ENCODE measurements at regions not wholly inside any gene's neighbourhood (a gene's known extent, or its start where the extent isn't known, plus 50 kb on each side); places are given as distances from the start of the nearest gene placed in this dataset.

- Mint-ChIP-seq H3K9me3 (no peaks in the 10 kb centered on the region), H3K27me3 (peaks cover 5% of the 10 kb centered on the region), H3K27ac (no peak overlapping the region), H3K36me3 (ENCODE audit: low read depth) (no peaks in the 10 kb centered on the region), H3K4me3 (no peak overlapping the region), H3K4me1 (no peaks in the 10 kb centered on the region)
- ChIA-PET POLR2A (no interaction called here), CTCF (no interaction called here)
- no peak for DNase-seq
- TF ChIP-seq, protein P1, sequence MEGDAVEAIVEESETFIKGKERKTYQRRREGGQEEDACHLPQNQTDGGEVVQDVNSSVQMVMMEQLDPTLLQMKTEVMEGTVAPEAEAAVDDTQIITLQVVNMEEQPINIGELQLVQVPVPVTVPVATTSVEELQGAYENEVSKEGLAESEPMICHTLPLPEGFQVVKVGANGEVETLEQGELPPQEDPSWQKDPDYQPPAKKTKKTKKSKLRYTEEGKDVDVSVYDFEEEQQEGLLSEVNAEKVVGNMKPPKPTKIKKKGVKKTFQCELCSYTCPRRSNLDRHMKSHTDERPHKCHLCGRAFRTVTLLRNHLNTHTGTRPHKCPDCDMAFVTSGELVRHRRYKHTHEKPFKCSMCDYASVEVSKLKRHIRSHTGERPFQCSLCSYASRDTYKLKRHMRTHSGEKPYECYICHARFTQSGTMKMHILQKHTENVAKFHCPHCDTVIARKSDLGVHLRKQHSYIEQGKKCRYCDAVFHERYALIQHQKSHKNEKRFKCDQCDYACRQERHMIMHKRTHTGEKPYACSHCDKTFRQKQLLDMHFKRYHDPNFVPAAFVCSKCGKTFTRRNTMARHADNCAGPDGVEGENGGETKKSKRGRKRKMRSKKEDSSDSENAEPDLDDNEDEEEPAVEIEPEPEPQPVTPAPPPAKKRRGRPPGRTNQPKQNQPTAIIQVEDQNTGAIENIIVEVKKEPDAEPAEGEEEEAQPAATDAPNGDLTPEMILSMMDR (IDR thresholded peaks at IDR 0.05), result no peak
- ATAC-seq (ENCODE audit: low read depth), result no peak
- intact Hi-C loops (cut with micrococcal nuclease), result no loop called here
These were observed 101.4 kb upstream of the SLC44A1 start for GRCh38 chr9:105143136-105143430.

DNA sequence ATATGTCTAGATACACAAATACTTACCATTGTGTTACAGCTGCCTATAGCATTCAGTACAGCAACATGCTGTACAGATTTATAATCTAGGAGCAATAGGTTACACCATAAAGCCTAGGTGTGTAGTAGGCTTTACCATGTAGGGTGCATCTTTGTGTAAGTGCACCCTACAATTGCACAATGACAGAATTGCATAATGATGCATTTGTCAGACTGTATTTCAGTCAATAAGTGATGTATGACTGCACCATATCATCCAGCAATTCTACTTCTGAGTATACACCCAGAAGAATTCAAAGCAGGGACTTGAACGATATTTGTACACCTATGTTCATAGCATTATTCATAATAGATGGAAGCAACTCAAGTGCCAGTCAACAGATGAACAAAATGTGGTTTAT is 100.4 kb upstream of the SLC44A1 start:
- intact Hi-C loops (cut with micrococcal nuclease), result no loop called here
- H3K4me3 Mint-ChIP-seq, result no peak overlapping the region
- H3K27ac Mint-ChIP-seq, result no peak overlapping the region
- TF ChIP-seq, protein P1 (IDR thresholded peaks at IDR 0.05), result no peak
- ATAC-seq (ENCODE audit: low read depth), result no peak
- no peaks in the 10 kb centered on the region for H3K4me1 Mint-ChIP-seq
- CTCF ChIA-PET, result no interaction called here
- POLR2A ChIA-PET, result no interaction called here
- no peak for DNase-seq
- no peaks in the 10 kb centered on the region for H3K36me3 Mint-ChIP-seq (ENCODE audit: low read depth)
- H3K27me3 Mint-ChIP-seq, result peaks cover 5% of the 10 kb centered on the region
- no peaks in the 10 kb centered on the region for H3K9me3 Mint-ChIP-seq

- Mint-ChIP-seq H3K4me3 (no peak overlapping the region), H3K27me3 (peaks cover 5% of the 10 kb centered on the region), H3K9me3 (no peaks in the 10 kb centered on the region), H3K36me3 (ENCODE audit: low read depth) (no peaks in the 10 kb centered on the region), H3K27ac (no peak overlapping the region), H3K4me1 (no peaks in the 10 kb centered on the region)
- ChIA-PET POLR2A (no interaction called here), CTCF (no interaction called here)
- TF ChIP-seq, protein P1 (IDR thresholded peaks at IDR 0.05), result no peak
- no peak for DNase-seq
- ATAC-seq (ENCODE audit: low read depth), result no peak
- intact Hi-C loops (cut with micrococcal nuclease), result no loop called here
These were observed 99.6 kb upstream of the SLC44A1 start for GRCh38 chr9:105144841-105145240.

DNA sequence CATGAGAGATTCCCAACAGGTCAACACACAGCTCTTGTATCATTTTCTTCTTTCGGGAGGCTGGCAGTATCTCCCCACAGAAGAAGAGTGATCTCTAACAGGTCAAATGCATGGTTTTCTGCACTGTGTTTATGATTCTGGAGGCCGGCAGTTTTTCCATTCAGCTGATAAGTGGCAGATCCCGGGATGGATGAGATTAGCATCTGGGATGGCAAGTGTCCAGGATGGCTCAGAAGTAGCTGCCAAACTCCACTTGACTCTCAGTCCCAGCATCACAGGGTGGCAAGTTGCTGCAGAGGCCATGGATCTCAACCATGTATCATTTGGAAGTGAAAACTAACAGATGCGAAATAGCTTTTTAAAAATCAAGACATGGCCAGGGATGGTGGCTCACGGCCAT is 97.8 kb upstream of the SLC44A1 start:
- TF ChIP-seq, protein P1 (IDR thresholded peaks at IDR 0.05), result no peak
- POLR2A ChIA-PET, result no interaction called here
- ATAC-seq (ENCODE audit: low read depth) (no peak), DNase-seq (no peak)
- CTCF ChIA-PET, result no interaction called here
- H3K9me3 Mint-ChIP-seq, result no peaks in the 10 kb centered on the region
- H3K36me3 Mint-ChIP-seq (ENCODE audit: low read depth), result no peaks in the 10 kb centered on the region
- H3K27ac Mint-ChIP-seq, result no peak overlapping the region
- H3K27me3 Mint-ChIP-seq, result peaks cover 5% of the 10 kb centered on the region
- H3K4me1 Mint-ChIP-seq, result peaks cover 3% of the 10 kb centered on the region
- no peak overlapping the region for H3K4me3 Mint-ChIP-seq
- intact Hi-C loops (cut with micrococcal nuclease), result no loop called here

GRCh38 chr9:105147110-105147871 is 97.2 kb upstream of the SLC44A1 start:
- no peaks in the 10 kb centered on the region for H3K36me3 Mint-ChIP-seq (ENCODE audit: low read depth)
- TF ChIP-seq, protein P1 (IDR thresholded peaks at IDR 0.05), result no peak
- H3K9me3 Mint-ChIP-seq, result no peaks in the 10 kb centered on the region
- ChIA-PET POLR2A (no interaction called here), CTCF (no interaction called here)
- H3K4me1 Mint-ChIP-seq, result peaks cover 3% of the 10 kb centered on the region
- no peak for ATAC-seq (ENCODE audit: low read depth)
- peaks cover 3% of the 10 kb centered on the region for H3K27me3 Mint-ChIP-seq
- no peak overlapping the region for H3K27ac Mint-ChIP-seq
- H3K4me3 Mint-ChIP-seq, result no peak overlapping the region
- intact Hi-C loops (cut with micrococcal nuclease), result no loop called here
- DNase-seq, result no peak
